Spleen (tissue), 7 donors: ENCODE measurements at regions not wholly inside any gene's neighbourhood (a gene's known extent, or its start where the extent isn't known, plus 50 kb on each side); places are given as distances from the start of the nearest gene placed in this dataset.

Experiments used
- POLR2A ChIP-seq, 3 donors: fragments of 450-650 bp; IDR thresholded peaks; one replicate each; pipeline ENCODE4 v1.5.1; 2017; ENCODE audit warnings: antibody characterized with exemption in 3 of 3, mild to moderate bottlenecking in 1 of 3
- TF ChIP-seq, protein P1 (sequence below), 11 experiments: fragments of 200-600 bp in 7 of 11; fragments of 450-650 bp in 4 of 11; sonication (generic) in 4 of 11; IDR thresholded peaks in 8 of 11; conservative IDR thresholded peaks in 3 of 11; 1 replicate in 7 of 11; 2 replicates in 4 of 11; pipeline versions ENCODE4 v1.4.0 to v1.8.0; 2016 to 2021; ENCODE audit warnings: antibody characterized with exemption in 11 of 11, inconsistent platforms in 4 of 11, mild to moderate bottlenecking in 1 of 11
- donor health status: DM: no; HTN: no; CAD: no; lungs with moderate emphysema.
- donor health status: DM: no; HTN: no; CAD: no.
- donor health status: DM: no; HTN: no; CAD: no.

DNA sequence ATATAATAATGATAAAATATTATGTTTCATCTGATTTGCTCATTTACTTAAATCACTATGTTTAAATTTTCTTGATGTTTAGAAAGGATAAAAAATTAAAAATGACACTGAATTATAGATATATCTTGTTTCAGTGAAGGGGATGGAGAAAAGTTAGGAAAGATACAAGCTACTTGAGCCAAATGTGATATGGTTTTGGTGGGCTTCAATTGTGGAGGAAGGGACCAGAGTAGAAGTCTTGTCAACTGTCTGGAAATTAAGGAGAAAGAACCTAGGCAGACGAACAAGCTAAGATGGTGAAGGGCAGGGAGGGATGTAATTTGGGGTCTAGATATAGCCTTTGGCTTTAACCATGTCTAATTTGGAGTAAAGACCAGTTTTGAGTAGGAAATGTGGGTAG lies 186.4 kb upstream of the MMS22L start:
- TF ChIP-seq, protein P1, sequence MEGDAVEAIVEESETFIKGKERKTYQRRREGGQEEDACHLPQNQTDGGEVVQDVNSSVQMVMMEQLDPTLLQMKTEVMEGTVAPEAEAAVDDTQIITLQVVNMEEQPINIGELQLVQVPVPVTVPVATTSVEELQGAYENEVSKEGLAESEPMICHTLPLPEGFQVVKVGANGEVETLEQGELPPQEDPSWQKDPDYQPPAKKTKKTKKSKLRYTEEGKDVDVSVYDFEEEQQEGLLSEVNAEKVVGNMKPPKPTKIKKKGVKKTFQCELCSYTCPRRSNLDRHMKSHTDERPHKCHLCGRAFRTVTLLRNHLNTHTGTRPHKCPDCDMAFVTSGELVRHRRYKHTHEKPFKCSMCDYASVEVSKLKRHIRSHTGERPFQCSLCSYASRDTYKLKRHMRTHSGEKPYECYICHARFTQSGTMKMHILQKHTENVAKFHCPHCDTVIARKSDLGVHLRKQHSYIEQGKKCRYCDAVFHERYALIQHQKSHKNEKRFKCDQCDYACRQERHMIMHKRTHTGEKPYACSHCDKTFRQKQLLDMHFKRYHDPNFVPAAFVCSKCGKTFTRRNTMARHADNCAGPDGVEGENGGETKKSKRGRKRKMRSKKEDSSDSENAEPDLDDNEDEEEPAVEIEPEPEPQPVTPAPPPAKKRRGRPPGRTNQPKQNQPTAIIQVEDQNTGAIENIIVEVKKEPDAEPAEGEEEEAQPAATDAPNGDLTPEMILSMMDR (IDR thresholded peaks at IDR 0.05 in 8 of 11, conservative IDR thresholded peaks at IDR 0.05 in 3 of 11) = no peak
- TF ChIP-seq POLR2A (IDR thresholded peaks at IDR 0.05) = no peak
